NCI-H446 treated with DMSO at 0.1 percent for 48 hours (cell line): ENCODE measurements at regions not wholly inside any gene's neighbourhood (a gene's known extent, or its start where the extent isn't known, plus 50 kb on each side); places are given as distances from the start of the nearest gene placed in this dataset.
A peak's percentile ranks its signal among the peaks of the same experiment; 100 is the strongest.
"Not testable (repeated sequence)": the region's sequence is repeated elsewhere in the genome, so short reads cannot be mapped to it uniquely, and the experiment has no call there.

Experiments used
- DNase-seq: peaks from one replicate; lab custom pipeline; 2025; lab: John Stamatoyannopoulos, UW

GRCh38 chr4:115454228-115454627, 340.8 kb upstream of the NDST4 start:
- DNase-seq: no peak

- no peak for DNase-seq
Observed at GRCh38 chr4:115453416-115453815, 340.0 kb upstream of the NDST4 start.

- DNase-seq: not testable (repeated sequence)
Observed at GRCh38 chr4:115452229-115452628, 338.8 kb upstream of the NDST4 start.

GRCh38 chr4:115437739-115438138, 324.3 kb upstream of the NDST4 start:
- DNase-seq: no peak

GRCh38 chr4:115433491-115433890, 320.1 kb upstream of the NDST4 start:
- peak; percentile 42 for DNase-seq

- no peak for DNase-seq
Observed at GRCh38 chr4:115430024-115430423, 316.6 kb upstream of the NDST4 start.

- no peak for DNase-seq
Observed at GRCh38 chr4:115428455-115428854, 315.0 kb upstream of the NDST4 start.

GRCh38 chr4:115424852-115425251, 311.4 kb upstream of the NDST4 start:
- no peak for DNase-seq

- DNase-seq: no peak
Observed at GRCh38 chr4:115418635-115419396, 305.4 kb upstream of the NDST4 start.

- no peak for DNase-seq
Observed at GRCh38 chr4:115396034-115396433, 282.6 kb upstream of the NDST4 start.

- no peak for DNase-seq
Observed at GRCh38 chr4:115376866-115377265, 263.4 kb upstream of the NDST4 start.

GRCh38 chr4:115374621-115375020, 261.2 kb upstream of the NDST4 start:
- no peak for DNase-seq

- no peak for DNase-seq
Observed at GRCh38 chr4:115370490-115370889, 257.1 kb upstream of the NDST4 start.

- no peak for DNase-seq
Observed at GRCh38 chr4:115370012-115370411, 256.6 kb upstream of the NDST4 start.

GRCh38 chr4:115366390-115366789, 253.0 kb upstream of the NDST4 start:
- no peak for DNase-seq

GRCh38 chr4:115365185-115365584, 251.8 kb upstream of the NDST4 start:
- no peak for DNase-seq

GRCh38 chr4:115361781-115362180, 248.4 kb upstream of the NDST4 start:
- DNase-seq: no peak

GRCh38 chr4:115360431-115360830, 247.0 kb upstream of the NDST4 start:
- no peak for DNase-seq

- DNase-seq: no peak
Observed at GRCh38 chr4:115357776-115358175, 244.4 kb upstream of the NDST4 start.

- no peak for DNase-seq
Observed at GRCh38 chr4:115356176-115356575, 242.8 kb upstream of the NDST4 start.

GRCh38 chr4:115355329-115355728, 241.9 kb upstream of the NDST4 start:
- no peak for DNase-seq

GRCh38 chr4:115353370-115353769, 239.9 kb upstream of the NDST4 start:
- DNase-seq: no peak

- no peak for DNase-seq
Observed at GRCh38 chr4:115343171-115343570, 229.8 kb upstream of the NDST4 start.

- DNase-seq: no peak
Observed at GRCh38 chr4:115334736-115335411, 221.5 kb upstream of the NDST4 start.
